ENCODE measurements at regions not wholly inside any gene's neighbourhood (a gene's known extent, or its start where the extent isn't known, plus 50 kb on each side); places are given as distances from the start of the nearest gene placed in this dataset.

GRCh38 chr20:40422656-40423055 is 266.4 kb downstream of the MAFB start:
- FAIRE-seq (no peak), DNase-seq (ENCODE audit: insufficient read length, low spot score) (no peak)
- TF ChIP-seq SPI1 (IDR thresholded peaks at IDR 0.05; ENCODE audit: low read depth, low read length) (no peak), PAX5 (IDR thresholded peaks at IDR 0.05; ENCODE audit: insufficient read depth, low read length, severe bottlenecking) (no peak), POU2F2 (IDR thresholded peaks at IDR 0.05; ENCODE audit: low read depth, low read length) (no peak), TAF1 (IDR thresholded peaks at IDR 0.05; ENCODE audit: low read depth, low read length) (no peak), POLR2AphosphoS5 (IDR thresholded peaks at IDR 0.05; ENCODE audit: low read depth, low read length) (no peak), POLR2A (IDR thresholded peaks at IDR 0.05; ENCODE audit: low read depth, low read length) (no peak)

GRCh38 chr20:40416274-40416673 is 272.8 kb downstream of the MAFB start:
- no peak for FAIRE-seq
- TF ChIP-seq POLR2AphosphoS5 (IDR thresholded peaks at IDR 0.05; ENCODE audit: low read depth, low read length) = no peak
- no peak for TF ChIP-seq SPI1 (IDR thresholded peaks at IDR 0.05; ENCODE audit: low read depth, low read length)
- TF ChIP-seq TAF1 (IDR thresholded peaks at IDR 0.05; ENCODE audit: low read depth, low read length) = no peak
- TF ChIP-seq PAX5 (IDR thresholded peaks at IDR 0.05; ENCODE audit: insufficient read depth, low read length, severe bottlenecking) = no peak
- no peak for TF ChIP-seq POU2F2 (IDR thresholded peaks at IDR 0.05; ENCODE audit: low read depth, low read length)
- TF ChIP-seq POLR2A (IDR thresholded peaks at IDR 0.05; ENCODE audit: low read depth, low read length) = no peak

GRCh38 chr20:40414843-40415615 is 274.0 kb downstream of the MAFB start:
- DNase-seq (ENCODE audit: insufficient read length, low spot score) (no peak), FAIRE-seq (no peak)
- TF ChIP-seq POU2F2 (IDR thresholded peaks at IDR 0.05; ENCODE audit: low read depth, low read length) (no peak), TAF1 (IDR thresholded peaks at IDR 0.05; ENCODE audit: low read depth, low read length) (no peak), PAX5 (IDR thresholded peaks at IDR 0.05; ENCODE audit: insufficient read depth, low read length, severe bottlenecking) (no peak), POLR2A (IDR thresholded peaks at IDR 0.05; ENCODE audit: low read depth, low read length) (no peak), POLR2AphosphoS5 (IDR thresholded peaks at IDR 0.05; ENCODE audit: low read depth, low read length) (no peak), SPI1 (IDR thresholded peaks at IDR 0.05; ENCODE audit: low read depth, low read length) (no peak)

More at GRCh38 chr20:40416274-40416673, 272.8 kb downstream of the MAFB start:
- no peak for DNase-seq (ENCODE audit: insufficient read length, low spot score)

- no peak for TF ChIP-seq POLR2AphosphoS5 (IDR thresholded peaks at IDR 0.05; ENCODE audit: low read depth, low read length)
- no peak for TF ChIP-seq POLR2A (IDR thresholded peaks at IDR 0.05; ENCODE audit: low read depth, low read length)
- TF ChIP-seq PAX5 (IDR thresholded peaks at IDR 0.05; ENCODE audit: insufficient read depth, low read length, severe bottlenecking) = no peak
- TF ChIP-seq SPI1 (IDR thresholded peaks at IDR 0.05; ENCODE audit: low read depth, low read length) = no peak
- TF ChIP-seq POU2F2 (IDR thresholded peaks at IDR 0.05; ENCODE audit: low read depth, low read length) = no peak
- no peak for TF ChIP-seq TAF1 (IDR thresholded peaks at IDR 0.05; ENCODE audit: low read depth, low read length)
- DNase-seq (ENCODE audit: insufficient read length, low spot score) = no peak
- FAIRE-seq = no peak
These were observed 279.0 kb downstream of the MAFB start for GRCh38 chr20:40410028-40410427.

GRCh38 chr20:40397467-40397866 is 291.6 kb downstream of the MAFB start:
- no peak for DNase-seq (ENCODE audit: insufficient read length, low spot score)
- no peak for FAIRE-seq
- TF ChIP-seq POLR2AphosphoS5 (IDR thresholded peaks at IDR 0.05; ENCODE audit: low read depth, low read length) = no peak
- TF ChIP-seq POU2F2 (IDR thresholded peaks at IDR 0.05; ENCODE audit: low read depth, low read length) = no peak
- TF ChIP-seq PAX5 (IDR thresholded peaks at IDR 0.05; ENCODE audit: insufficient read depth, low read length, severe bottlenecking) = no peak
- TF ChIP-seq POLR2A (IDR thresholded peaks at IDR 0.05; ENCODE audit: low read depth, low read length) = no peak
- no peak for TF ChIP-seq SPI1 (IDR thresholded peaks at IDR 0.05; ENCODE audit: low read depth, low read length)
- TF ChIP-seq TAF1 (IDR thresholded peaks at IDR 0.05; ENCODE audit: low read depth, low read length) = no peak

- FAIRE-seq (no peak), DNase-seq (ENCODE audit: insufficient read length, low spot score) (no peak)
- TF ChIP-seq TAF1 (IDR thresholded peaks at IDR 0.05; ENCODE audit: low read depth, low read length) (no peak), SPI1 (IDR thresholded peaks at IDR 0.05; ENCODE audit: low read depth, low read length) (no peak), POLR2A (IDR thresholded peaks at IDR 0.05; ENCODE audit: low read depth, low read length) (no peak), PAX5 (IDR thresholded peaks at IDR 0.05; ENCODE audit: insufficient read depth, low read length, severe bottlenecking) (no peak), POLR2AphosphoS5 (IDR thresholded peaks at IDR 0.05; ENCODE audit: low read depth, low read length) (no peak), POU2F2 (IDR thresholded peaks at IDR 0.05; ENCODE audit: low read depth, low read length) (no peak)
These were observed 295.6 kb downstream of the MAFB start for GRCh38 chr20:40393197-40394079.

GRCh38 chr20:40390654-40391053 is 298.4 kb downstream of the MAFB start:
- no peak for FAIRE-seq
- no peak for TF ChIP-seq POU2F2 (IDR thresholded peaks at IDR 0.05; ENCODE audit: low read depth, low read length)
- no peak for TF ChIP-seq SPI1 (IDR thresholded peaks at IDR 0.05; ENCODE audit: low read depth, low read length)
- no peak for TF ChIP-seq PAX5 (IDR thresholded peaks at IDR 0.05; ENCODE audit: insufficient read depth, low read length, severe bottlenecking)
- no peak for TF ChIP-seq POLR2A (IDR thresholded peaks at IDR 0.05; ENCODE audit: low read depth, low read length)
- no peak for TF ChIP-seq TAF1 (IDR thresholded peaks at IDR 0.05; ENCODE audit: low read depth, low read length)
- TF ChIP-seq POLR2AphosphoS5 (IDR thresholded peaks at IDR 0.05; ENCODE audit: low read depth, low read length) = no peak
- DNase-seq (ENCODE audit: insufficient read length, low spot score) = no peak

- no peak for FAIRE-seq
- DNase-seq (ENCODE audit: insufficient read length, low spot score) = no peak
- TF ChIP-seq POLR2A (IDR thresholded peaks at IDR 0.05; ENCODE audit: low read depth, low read length) = no peak
- no peak for TF ChIP-seq TAF1 (IDR thresholded peaks at IDR 0.05; ENCODE audit: low read depth, low read length)
- TF ChIP-seq POU2F2 (IDR thresholded peaks at IDR 0.05; ENCODE audit: low read depth, low read length) = no peak
- no peak for TF ChIP-seq POLR2AphosphoS5 (IDR thresholded peaks at IDR 0.05; ENCODE audit: low read depth, low read length)
- TF ChIP-seq SPI1 (IDR thresholded peaks at IDR 0.05; ENCODE audit: low read depth, low read length) = no peak
- no peak for TF ChIP-seq PAX5 (IDR thresholded peaks at IDR 0.05; ENCODE audit: insufficient read depth, low read length, severe bottlenecking)
These were observed 318.2 kb downstream of the MAFB start for GRCh38 chr20:40370800-40371199.

GRCh38 chr20:40368876-40369275 is 320.2 kb downstream of the MAFB start:
- TF ChIP-seq PAX5 (IDR thresholded peaks at IDR 0.05; ENCODE audit: insufficient read depth, low read length, severe bottlenecking) = no peak
- no peak for TF ChIP-seq POU2F2 (IDR thresholded peaks at IDR 0.05; ENCODE audit: low read depth, low read length)
- no peak for TF ChIP-seq SPI1 (IDR thresholded peaks at IDR 0.05; ENCODE audit: low read depth, low read length)
- no peak for TF ChIP-seq POLR2AphosphoS5 (IDR thresholded peaks at IDR 0.05; ENCODE audit: low read depth, low read length)
- TF ChIP-seq TAF1 (IDR thresholded peaks at IDR 0.05; ENCODE audit: low read depth, low read length) = no peak
- TF ChIP-seq POLR2A (IDR thresholded peaks at IDR 0.05; ENCODE audit: low read depth, low read length) = no peak
- DNase-seq (ENCODE audit: insufficient read length, low spot score) (no peak), FAIRE-seq (no peak)

Measured in GM12891 (cell line).